IMR-90 (cell line): ENCODE measurements at regions not wholly inside any gene's neighbourhood (a gene's known extent, or its start where the extent isn't known, plus 50 kb on each side); places are given as distances from the start of the nearest gene placed in this dataset.

Experiments used
- ATAC-seq: fragments of 200-7000 bp; cut with Tn5 transposase; 2 replicates; pipeline ENCODE4 v1.9.1; 2020; ENCODE audit warnings: low read depth, mild to moderate bottlenecking, moderate library complexity
- BruUV-seq: library from RNA; stranded (reverse); fragments of 400-500 nt; replicated peaks from 2 replicates; lab custom pipeline; 2021; lab: Mats Ljungman, UMichigan
- CTCF ChIA-PET: fragments of 300-600 bp; formaldehyde crosslinking; extraction: SDS; loops from one replicate; lab custom pipeline; 2021; ENCODE audit warnings: antibody characterized with exemption; lab: Yijun Ruan, JAX
- POLR2A ChIA-PET: fragments of 300-600 bp; sonication (Branson Sonifier 250); formaldehyde crosslinking; loops from one replicate; lab custom pipeline; 2022; ENCODE audit warnings: antibody characterized with exemption; ENCODE audit not compliant: unreplicated experiment; lab: Charles Lee
- DNase-seq: peaks from one replicate; pipeline ENCODE4 v3.0.0; 2013
- H2AFZ ChIP-seq: replicated peaks from 2 replicates; pipeline ENCODE3; 2013; ENCODE audit warnings: low read length, mild to moderate bottlenecking; ENCODE audit not compliant: poor library complexity
- H2AK5ac ChIP-seq: 2 replicates; pipeline ENCODE4 v1.6.1; 2013; ENCODE audit warnings: low read depth, low read length, inconsistent platforms
- H2AK9ac ChIP-seq: replicated peaks from 2 replicates; pipeline ENCODE3; 2013; ENCODE audit warnings: mild to moderate bottlenecking, low read depth, low read length, moderate library complexity; ENCODE audit not compliant: poor library complexity
- H2BK120ac ChIP-seq: 2 replicates; pipeline ENCODE4 v1.6.1; 2013; ENCODE audit warnings: low read depth, low read length, inconsistent platforms
- H2BK15ac ChIP-seq: 3 replicates; pipeline ENCODE4 v1.6.1; 2013; ENCODE audit warnings: low read depth, low read length, inconsistent platforms
- H2BK20ac ChIP-seq: 2 replicates; pipeline ENCODE4 v1.6.1; 2013; ENCODE audit warnings: low read depth, mild to moderate bottlenecking, inconsistent platforms, low read length, moderate library complexity
- H2BK5ac ChIP-seq: 2 replicates; pipeline ENCODE4 v1.6.1; 2013; ENCODE audit warnings: mild to moderate bottlenecking, low read depth, low read length, inconsistent platforms; ENCODE audit not compliant: poor library complexity, severe bottlenecking
- H3K14ac ChIP-seq: replicated peaks from 2 replicates; pipeline ENCODE4 v1.6.1; 2013; ENCODE audit warnings: low read depth, low read length, inconsistent platforms
- H3K18ac ChIP-seq: 2 replicates; pipeline ENCODE4 v1.6.1; 2013; ENCODE audit warnings: low read depth, low read length, control low read depth
- H3K23ac ChIP-seq: 2 replicates; pipeline ENCODE4 v1.6.1; 2013; ENCODE audit warnings: low read depth, low read length, inconsistent platforms
- H3K27ac ChIP-seq: 2 replicates; pipeline ENCODE4 v1.5.1; 2013; ENCODE audit warnings: mild to moderate bottlenecking, control low read depth, low read length; ENCODE audit not compliant: insufficient read depth
- H3K27me3 ChIP-seq: 2 replicates; pipeline ENCODE4 v1.6.1; 2013; ENCODE audit warnings: low read length; ENCODE audit not compliant: control insufficient read depth, insufficient read depth
- H3K36me3 ChIP-seq: 2 replicates; pipeline ENCODE4 v1.6.1; 2013; ENCODE audit warnings: low read length, mixed read lengths; ENCODE audit not compliant: control insufficient read depth, insufficient read depth
- H3K4ac ChIP-seq: 2 replicates; pipeline ENCODE4 v1.6.1; 2013; ENCODE audit warnings: low read depth, low read length, inconsistent platforms
- H3K4me1 ChIP-seq: 2 replicates; pipeline ENCODE4 v1.6.1; 2013; ENCODE audit warnings: low read length, mixed read lengths; ENCODE audit not compliant: control insufficient read depth, insufficient read depth
- H3K4me2 ChIP-seq: 2 replicates; pipeline ENCODE4 v1.6.1; 2013; ENCODE audit warnings: low read depth, mild to moderate bottlenecking, control low read depth, low read length, moderate library complexity
- H3K4me3 ChIP-seq: 2 replicates; pipeline ENCODE4 v1.5.1; 2013; ENCODE audit warnings: low read depth, mild to moderate bottlenecking, control low read depth, low read length, moderate library complexity; ENCODE audit not compliant: insufficient read depth
- H3K56ac ChIP-seq: 2 replicates; pipeline ENCODE4 v1.6.1; 2013; ENCODE audit warnings: low read length, inconsistent platforms; ENCODE audit not compliant: insufficient read depth; ENCODE audit errors: extremely low read depth
- H3K79me1 ChIP-seq, 2 experiments: 2 replicates each; pipeline ENCODE4 v1.6.1; 2013; ENCODE audit warnings: low read length in 2 of 2, inconsistent platforms in 1 of 2, low read depth in 1 of 2
- H3K9ac ChIP-seq: 2 replicates; pipeline ENCODE4 v1.6.1; 2013; ENCODE audit warnings: low read depth, low read length, control low read depth
- H3K9me1 ChIP-seq: 2 replicates; pipeline ENCODE4 v1.6.1; 2013; ENCODE audit warnings: low read length, inconsistent platforms; ENCODE audit not compliant: insufficient read depth
- H3K9me3 ChIP-seq: 2 replicates; pipeline ENCODE4 v1.6.1; 2013; ENCODE audit warnings: low read length; ENCODE audit not compliant: control insufficient read depth, insufficient read depth
- H4K20me1 ChIP-seq: 2 replicates; pipeline ENCODE4 v1.6.1; 2013; ENCODE audit warnings: low read length, inconsistent platforms; ENCODE audit not compliant: insufficient read depth
- H4K5ac ChIP-seq: 2 replicates; pipeline ENCODE4 v1.6.1; 2013; ENCODE audit warnings: mild to moderate bottlenecking, low read depth, low read length, control low read depth
- H4K8ac ChIP-seq, 2 experiments: 2 replicates each; pipeline ENCODE4 v1.6.1; 2013; ENCODE audit warnings: low read depth in 2 of 2, low read length in 2 of 2, control low read depth in 1 of 2, inconsistent platforms in 1 of 2
- H4K91ac ChIP-seq: 2 replicates; pipeline ENCODE4 v1.6.1; 2013; ENCODE audit warnings: low read depth, low read length, inconsistent platforms; ENCODE audit not compliant: insufficient read depth
- BHLHE40 ChIP-seq: fragments of 150-350 bp; IDR thresholded peaks from 2 replicates; pipeline ENCODE4 v1.6.1; 2016; ENCODE audit warnings: mild to moderate bottlenecking, low read depth, low read length
- CEBPB ChIP-seq: IDR thresholded peaks from 2 replicates; pipeline ENCODE4 v1.6.1; 2012; ENCODE audit warnings: low read depth, low read length, improper control_type of control experiment
- CHD1 ChIP-seq: IDR thresholded peaks from 2 replicates; pipeline ENCODE4 v1.6.1; 2012; ENCODE audit warnings: low read depth, low read length, improper control_type of control experiment
- CTCF ChIP-seq: conservative IDR thresholded peaks from 2 replicates; pipeline ENCODE4 v1.5.1; 2012; ENCODE audit warnings: mild to moderate bottlenecking, low read depth, low read length, improper control_type of control experiment
- ELK1 ChIP-seq: fragments of 150-350 bp; IDR thresholded peaks from 2 replicates; pipeline ENCODE4 v1.6.1; 2016; ENCODE audit warnings: low read depth, mild to moderate bottlenecking, low read length, moderate library complexity, borderline replicate concordance
- FOS ChIP-seq: fragments of 150-350 bp; IDR thresholded peaks from 2 replicates; pipeline ENCODE4 v1.6.1; 2016; ENCODE audit warnings: low read depth, low read length
- MAFK ChIP-seq: IDR thresholded peaks from 2 replicates; pipeline ENCODE4 v1.6.1; 2012; ENCODE audit warnings: low read depth, low read length, improper control_type of control experiment
- MAZ ChIP-seq: IDR thresholded peaks from 2 replicates; pipeline ENCODE4 v1.6.1; 2012; ENCODE audit warnings: low read depth, mild to moderate bottlenecking, low read length, improper control_type of control experiment, moderate library complexity, borderline replicate concordance
- MXI1 ChIP-seq: IDR thresholded peaks from 2 replicates; pipeline ENCODE4 v1.6.1; 2012; ENCODE audit warnings: low read depth, mild to moderate bottlenecking, low read length, moderate library complexity, borderline replicate concordance
- NFE2L2 ChIP-seq: fragments of 150-350 bp; IDR thresholded peaks from 2 replicates; pipeline ENCODE4 v1.6.1; 2016; ENCODE audit warnings: low read depth, mild to moderate bottlenecking, low read length
- POLR2A ChIP-seq: IDR thresholded peaks from 2 replicates; pipeline ENCODE4 v1.6.1; 2012; ENCODE audit warnings: mild to moderate bottlenecking, low read depth, low read length
- RAD21 ChIP-seq: IDR thresholded peaks from 2 replicates; pipeline ENCODE4 v1.6.1; 2012; ENCODE audit warnings: low read length, improper control_type of control experiment
- RCOR1 ChIP-seq: IDR thresholded peaks from 2 replicates; pipeline ENCODE4 v1.6.1; 2012; ENCODE audit warnings: mild to moderate bottlenecking, low read length, improper control_type of control experiment; ENCODE audit not compliant: insufficient replicate concordance
- RFX5 ChIP-seq: IDR thresholded peaks from 2 replicates; pipeline ENCODE4 v1.8.0; 2012; ENCODE audit warnings: low read depth, mild to moderate bottlenecking, low read length, moderate library complexity
- SMC3 ChIP-seq: fragments of 150-350 bp; IDR thresholded peaks from 2 replicates; pipeline ENCODE4 v1.6.1; 2016; ENCODE audit warnings: low read depth, mild to moderate bottlenecking, antibody characterized with exemption, low read length, moderate library complexity
- USF2 ChIP-seq: fragments of 150-350 bp; IDR thresholded peaks from 2 replicates; pipeline ENCODE4 v1.6.1; 2017; ENCODE audit warnings: mild to moderate bottlenecking, antibody characterized with exemption, low read length, low read depth
- WGBS, 2 experiments: methylation state at CpG; one replicate each; pipeline versions ENCODE4 v1.1.5 to v1.1.7; 2013; ENCODE audit warnings: missing lambda C conversion rate in 2 of 2; ENCODE audit not compliant: insufficient read length in 1 of 2; ENCODE audit errors: extremely low coverage in 2 of 2; 5-methylcytosine and 5-hydroxymethylcytosine counted together
- dilution Hi-C: fragments of 300-500 bp; cut with HindIII; formaldehyde crosslinking; loops from one replicate; pipeline ENCODE4 v1.14.3; 2018; ENCODE audit warnings: low sequenced_read_pairs; ENCODE audit not compliant: unreplicated experiment
- in situ Hi-C: fragments of 300-500 bp; cut with MboI; formaldehyde crosslinking; loops from 3 replicates; pipeline ENCODE4 v1.14.3; 2019; ENCODE audit warnings: low sequenced_read_pairs, inconsistent platforms, mixed read lengths
- intact Hi-C: fragments of 100-400 bp; cut with micrococcal nuclease; formaldehyde crosslinking; loops from 2 replicates; pipeline ENCODE4 v1.10.0; 2022

- H2AFZ ChIP-seq, result no peak overlapping the region
- H3K18ac ChIP-seq, result no peak overlapping the region
- no peak; the same call in 1 of the 2 replicates for ATAC-seq
- no TSS peak for BruUV-seq
- no peak overlapping the region for H2BK5ac ChIP-seq
- CTCF ChIA-PET, result no interaction called here
- no peak overlapping the region for H3K4ac ChIP-seq
- H3K14ac ChIP-seq, result no peak overlapping the region
- no peak overlapping the region; the same call in 1 of the 2 replicates for H4K5ac ChIP-seq
- H4K91ac ChIP-seq, result no peak overlapping the region
- H3K56ac ChIP-seq, result no peak overlapping the region
- no peak overlapping the region for H2AK9ac ChIP-seq
- H3K9ac ChIP-seq, result no peak overlapping the region
- TF ChIP-seq RAD21 (no peak), BHLHE40 (no peak), MAZ (no peak), RCOR1 (no peak), USF2 (no peak), POLR2A (no peak), FOS (no peak), ELK1 (no peak), SMC3 (no peak), CHD1 (no peak), MAFK (no peak), CTCF (no peak), RFX5 (no peak), CEBPB (no peak), NFE2L2 (no peak), MXI1 (no peak)
- 0 out of 3 replicates have a peak overlapping the region, but pooled peaks have one; percentile 4 for H2BK15ac ChIP-seq
- no peaks in the 10 kb centered on the region for H4K20me1 ChIP-seq
- intact Hi-C loops (no loop called here), dilution Hi-C loops (no loop called here), in situ Hi-C loops (no loop called here)
- H3K36me3 ChIP-seq, result no peaks in the 10 kb centered on the region
- H2AK5ac ChIP-seq, result 0 out of 2 replicates have a peak overlapping the region, but pooled peaks have one; percentile 5
- no peak overlapping the region for H4K8ac ChIP-seq
- no peak overlapping the region for H3K4me2 ChIP-seq
- no peaks in the 10 kb centered on the region for H3K79me1 ChIP-seq
- no peak overlapping the region for H3K23ac ChIP-seq
- no peaks in the 10 kb centered on the region for H3K27me3 ChIP-seq
- DNase-seq, result no peak
- POLR2A ChIA-PET, result no interaction called here
- H2BK120ac ChIP-seq, result no peak overlapping the region
- WGBS, 2 experiments, result 67% methylated on average over 2 of the region's 4 CpGs; no CpG with 5 or more reads in 1 of the 2 experiments
- H2BK20ac ChIP-seq, result no peak overlapping the region
- H3K9me3 ChIP-seq, result peaks cover 10% of the 10 kb centered on the region
- no peak overlapping the region; the same call in 1 of the 2 replicates for H3K27ac ChIP-seq
- H3K4me3 ChIP-seq, result no peak overlapping the region
- H3K9me1 ChIP-seq, result no peaks in the 10 kb centered on the region
- peaks cover 5% of the 10 kb centered on the region; the same call in 1 of the 2 replicates for H3K4me1 ChIP-seq
These were observed 103.4 kb downstream of the ZFP36L2 start for GRCh38 chr2:43123028-43123427.
